ENCODE measurements at regions not wholly inside any gene's neighbourhood (a gene's known extent, or its start where the extent isn't known, plus 50 kb on each side); places are given as distances from the start of the nearest gene placed in this dataset.

GRCh38 chr12:104896146-104896545 is 61.9 kb downstream of the SLC41A2 start:
- TF ChIP-seq EZH2 (IDR thresholded peaks at IDR 0.05; ENCODE audit: insufficient read depth, poor library complexity, severe bottlenecking) (no peak), EZH2phosphoT487 (IDR thresholded peaks at IDR 0.05; ENCODE audit: insufficient read depth, low read depth) (no peak)

Measured in GM23248 (cell line).